ENCODE measurements at regions not wholly inside any gene's neighbourhood (a gene's known extent, or its start where the extent isn't known, plus 50 kb on each side); places are given as distances from the start of the nearest gene placed in this dataset.

- TF ChIP-seq POLR2A (IDR thresholded peaks at IDR 0.05; ENCODE audit: low read depth, low read length) (no peak), POLR2AphosphoS5 (IDR thresholded peaks at IDR 0.05; ENCODE audit: low read depth, low read length) (no peak)
Measured at GRCh38 chr6:92566632-92567031, 852.7 kb downstream of the EPHA7 start.
